Glomerular visceral epithelial cell (primary cell): ENCODE measurements at regions not wholly inside any gene's neighbourhood (a gene's known extent, or its start where the extent isn't known, plus 50 kb on each side); places are given as distances from the start of the nearest gene placed in this dataset.

Source experiments
- DNase-seq: peaks from one replicate; pipeline ENCODE4 v3.0.0-alpha.2; 2016; ENCODE audit errors: extremely low spot score

- DNase-seq, result peak; percentile 9
These were observed 679.8 kb downstream of the CETN3 start for GRCh38 chr5:89729623-89730301.

- no peak for DNase-seq
These were observed 680.8 kb downstream of the CETN3 start for GRCh38 chr5:89728750-89729149.

- DNase-seq, result no peak
These were observed 681.4 kb downstream of the CETN3 start for GRCh38 chr5:89728134-89728533.

GRCh38 chr5:89724379-89725095 lies 685.0 kb downstream of the CETN3 start:
- no peak for DNase-seq

- DNase-seq, result no peak
These were observed 685.6 kb downstream of the CETN3 start for GRCh38 chr5:89723907-89724306.

GRCh38 chr5:89722538-89722937 lies 687.0 kb downstream of the CETN3 start:
- no peak for DNase-seq

- DNase-seq, result no peak
These were observed 687.6 kb downstream of the CETN3 start for GRCh38 chr5:89721931-89722330.

GRCh38 chr5:89721353-89721752 lies 688.2 kb downstream of the CETN3 start:
- DNase-seq, result no peak

- DNase-seq, result no peak
These were observed 697.3 kb downstream of the CETN3 start for GRCh38 chr5:89712134-89712700.

GRCh38 chr5:89711526-89711925 lies 698.0 kb downstream of the CETN3 start:
- DNase-seq, result no peak

GRCh38 chr5:89710006-89710405 lies 699.5 kb downstream of the CETN3 start:
- no peak for DNase-seq

GRCh38 chr5:89707891-89708290 lies 701.7 kb downstream of the CETN3 start:
- DNase-seq, result no peak

- DNase-seq, result no peak
These were observed 702.8 kb downstream of the CETN3 start for GRCh38 chr5:89706731-89707130.

GRCh38 chr5:89703817-89704216 lies 705.7 kb downstream of the CETN3 start:
- DNase-seq, result peak; percentile 9

- DNase-seq, result no peak
These were observed 711.5 kb downstream of the CETN3 start for GRCh38 chr5:89698028-89698427.

- DNase-seq, result peak; percentile 17
These were observed 712.0 kb downstream of the CETN3 start for GRCh38 chr5:89697581-89697980.

- DNase-seq, result no peak
These were observed 714.2 kb downstream of the CETN3 start for GRCh38 chr5:89695371-89695770.

- DNase-seq, result no peak
These were observed 715.5 kb downstream of the CETN3 start for GRCh38 chr5:89694026-89694550.

- DNase-seq, result no peak
These were observed 719.2 kb downstream of the CETN3 start for GRCh38 chr5:89690331-89690730.

GRCh38 chr5:89686081-89686765 lies 723.3 kb downstream of the CETN3 start:
- no peak for DNase-seq

- DNase-seq, result no peak
These were observed 732.9 kb downstream of the CETN3 start for GRCh38 chr5:89676634-89677033.

GRCh38 chr5:89673019-89673418 lies 736.5 kb downstream of the CETN3 start:
- DNase-seq, result no peak
